ENCODE measurements at regions not wholly inside any gene's neighbourhood (a gene's known extent, or its start where the extent isn't known, plus 50 kb on each side); places are given as distances from the start of the nearest gene placed in this dataset.
"Not testable (repeated sequence)": the region's sequence is repeated elsewhere in the genome, so short reads cannot be mapped to it uniquely, and the experiment has no call there.

DNA sequence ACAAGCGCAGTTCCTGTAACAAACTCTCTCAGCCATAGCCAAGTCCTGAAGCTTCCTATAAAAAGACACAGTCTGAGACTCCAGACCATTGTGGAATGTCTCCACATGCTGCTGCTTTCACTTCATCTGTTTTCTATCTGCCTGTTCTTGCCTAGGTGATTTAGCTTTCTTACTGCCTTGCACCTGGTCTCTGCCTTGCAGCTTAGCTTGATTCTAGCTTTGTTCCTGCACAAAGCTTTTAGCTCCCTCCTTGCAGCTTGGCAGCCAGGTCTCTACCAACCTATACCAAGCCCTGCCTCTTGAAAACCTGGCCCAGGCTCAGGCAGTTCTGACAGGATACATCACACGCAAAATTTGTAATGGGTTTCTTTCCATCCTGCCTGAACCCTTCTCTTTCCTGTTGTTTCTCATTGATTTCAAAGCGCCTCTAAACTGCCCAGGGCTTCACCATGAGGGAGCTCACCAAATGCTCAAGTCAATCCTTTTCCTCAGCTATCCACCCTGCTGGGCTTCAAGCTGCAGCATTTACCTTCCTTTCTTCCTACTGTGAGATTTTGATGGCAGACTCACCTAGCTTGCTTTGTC is 941.3 kb upstream of the NXPH2 start:
- DNase-seq (ENCODE audit: low spot score), result peak; percentile 1

DNA sequence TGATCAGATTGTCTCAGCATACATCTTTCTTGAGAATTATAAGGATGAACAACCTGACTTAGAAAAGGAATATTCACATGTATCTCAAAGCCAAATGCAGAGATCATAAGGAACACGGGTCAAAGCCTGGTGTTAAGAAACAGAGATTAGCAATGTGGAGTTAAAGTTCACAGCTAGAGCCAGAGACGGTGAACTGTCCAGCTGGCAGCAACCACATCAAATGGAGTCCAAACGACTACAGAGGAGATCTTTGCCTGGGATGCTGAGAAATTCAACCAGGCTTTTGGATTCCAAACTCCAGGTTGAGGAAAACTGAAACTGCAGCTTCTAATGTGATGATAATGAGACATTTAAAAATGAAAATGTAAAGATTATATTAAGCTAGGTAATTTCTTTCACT is 939.9 kb upstream of the NXPH2 start:
- no peak for DNase-seq (ENCODE audit: low spot score)

DNA sequence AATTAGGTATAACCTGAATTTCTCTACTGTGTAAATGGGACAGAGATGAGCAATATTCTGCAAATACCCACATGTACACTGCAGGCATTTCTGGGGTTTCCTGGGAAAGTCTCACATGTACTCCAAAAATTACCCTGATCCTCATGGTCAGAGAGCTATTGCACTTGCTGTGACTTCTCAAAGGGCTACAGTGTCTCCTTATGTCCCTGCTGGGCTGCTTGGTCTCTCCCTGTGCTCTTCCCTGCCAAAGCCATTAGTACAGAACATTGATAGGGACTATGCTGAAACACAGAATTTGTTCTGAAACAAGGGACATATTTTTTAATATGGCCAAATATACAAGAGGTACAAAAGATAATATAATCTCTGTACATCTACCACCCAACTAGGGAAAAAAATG is 924.4 kb upstream of the NXPH2 start:
- DNase-seq (ENCODE audit: low spot score), result no peak

DNA sequence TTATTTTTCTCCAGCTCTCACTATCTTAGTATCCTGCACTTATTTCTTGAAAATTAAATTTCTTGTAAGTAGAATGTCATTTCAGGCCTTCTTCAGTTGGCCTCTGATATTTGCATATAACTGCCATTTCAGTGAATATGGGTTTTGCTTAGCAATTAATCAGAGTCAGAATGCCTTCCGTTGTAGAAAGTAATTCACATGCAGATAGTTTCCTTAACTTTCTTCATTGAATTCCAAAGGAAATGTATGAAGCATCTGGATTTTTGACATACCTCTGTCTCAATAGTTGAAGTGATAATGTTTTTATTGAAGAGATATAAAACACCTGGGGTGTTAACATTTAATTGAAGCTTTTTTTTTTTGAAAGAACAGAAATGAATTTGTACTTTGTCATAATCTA is 914.1 kb upstream of the NXPH2 start:
- no peak for DNase-seq (ENCODE audit: low spot score)

DNA sequence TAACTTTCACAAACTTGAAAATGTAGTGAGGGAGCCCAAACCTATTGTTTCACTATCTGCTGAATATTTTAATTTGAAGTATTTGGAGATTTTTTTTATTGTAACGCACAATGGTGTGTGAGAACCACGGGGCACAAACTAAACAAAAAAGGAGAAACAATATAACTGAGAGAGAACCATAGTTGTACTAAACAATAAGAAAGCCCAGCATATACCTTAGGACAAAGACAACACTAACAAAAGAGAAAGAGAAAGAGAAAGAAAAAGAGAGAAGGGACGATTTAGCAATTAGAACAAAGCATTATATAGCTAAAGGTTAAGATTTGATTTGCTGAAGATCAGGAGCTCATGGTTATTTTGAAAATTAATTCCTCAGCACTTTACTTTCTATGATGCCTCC is 906.0 kb upstream of the NXPH2 start:
- DNase-seq (ENCODE audit: low spot score), result no peak

DNA sequence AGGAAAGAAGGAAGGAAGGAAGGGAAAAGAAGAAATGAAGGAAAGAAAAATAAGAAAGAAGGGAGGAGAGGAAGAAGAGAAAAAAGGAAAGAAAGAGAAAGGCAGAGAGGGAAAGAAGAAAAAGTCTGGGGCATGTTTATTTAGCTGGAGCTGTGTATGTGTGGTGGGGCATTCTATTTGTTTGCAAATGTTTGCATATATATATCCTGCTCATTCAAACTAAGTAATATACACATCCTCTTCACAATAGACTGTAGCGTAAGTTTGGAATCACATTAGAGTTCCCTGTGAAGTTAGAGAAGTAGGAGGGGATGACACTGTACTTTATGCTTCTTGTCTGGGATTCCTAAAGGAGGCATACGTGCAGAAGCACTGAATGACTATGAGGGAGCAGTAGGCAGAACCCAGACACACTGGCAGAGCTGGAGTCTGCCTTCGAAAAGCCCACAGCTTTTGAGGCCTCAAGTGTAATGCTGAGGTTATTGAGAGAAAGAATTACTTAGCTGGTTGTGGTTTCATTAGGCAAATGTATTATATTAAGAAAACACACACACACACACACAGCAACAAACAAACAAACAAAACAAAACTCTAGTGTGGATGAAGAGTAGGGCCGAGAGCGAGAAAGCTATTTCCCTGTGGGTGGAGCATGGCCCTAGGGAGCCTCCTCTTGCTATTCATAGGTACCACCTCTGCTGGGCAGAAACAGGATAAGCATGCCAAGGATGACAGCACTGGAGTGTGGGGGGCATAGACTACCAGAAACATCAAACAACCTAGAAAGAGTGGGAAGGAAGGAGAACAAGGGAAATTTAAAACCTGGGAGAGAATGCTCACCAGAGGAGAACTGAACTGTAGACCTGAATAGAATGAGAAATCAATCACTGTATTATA is 905.1 kb upstream of the NXPH2 start:
- no peak for DNase-seq (ENCODE audit: low spot score)

DNA sequence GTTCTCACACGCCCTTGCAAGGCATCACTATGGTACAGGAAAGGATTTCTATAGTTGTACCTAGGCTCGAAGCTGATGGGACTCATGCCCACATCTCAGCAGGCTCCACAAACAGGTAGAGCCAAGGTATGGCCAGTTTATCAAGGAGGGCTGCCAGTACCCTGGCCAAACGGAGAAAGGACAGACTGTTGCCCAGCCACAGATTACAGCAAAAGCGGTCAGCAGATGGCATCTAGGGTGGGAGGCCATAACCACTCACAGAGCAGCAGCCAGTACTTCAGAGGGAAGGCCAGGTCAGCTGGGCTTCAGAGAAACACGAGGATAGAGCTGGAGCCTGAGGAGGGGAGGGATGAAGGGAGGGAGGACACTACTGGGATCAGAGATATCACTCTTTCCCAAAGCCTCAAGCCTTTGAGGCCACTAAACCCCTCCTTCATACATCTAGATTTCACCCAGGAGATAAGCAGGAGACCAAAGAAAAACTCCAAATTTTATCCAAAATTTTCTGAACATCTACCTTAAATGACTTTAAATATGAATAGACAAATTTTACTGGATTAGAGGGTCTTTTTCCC is 904.2 kb upstream of the NXPH2 start:
- no peak for DNase-seq (ENCODE audit: low spot score)

DNA sequence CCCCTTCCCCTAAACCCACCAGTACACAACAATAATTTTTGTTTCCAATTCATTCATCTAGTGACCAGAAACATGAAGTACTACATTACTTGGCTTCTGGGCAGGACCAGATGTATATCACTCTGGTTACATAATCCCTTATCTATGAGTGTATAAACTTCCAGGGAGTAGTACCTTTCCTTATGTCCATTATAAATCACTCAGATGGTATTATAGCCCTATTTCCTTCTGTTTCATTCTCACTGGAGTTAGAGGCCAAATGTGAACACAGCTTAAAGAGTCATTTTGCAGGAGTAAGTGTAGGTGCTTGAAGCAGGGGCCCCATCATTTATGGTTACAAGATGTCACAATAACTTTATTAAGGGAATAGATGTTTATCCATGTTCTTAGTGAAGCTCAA is 894.4 kb upstream of the NXPH2 start:
- no peak for DNase-seq (ENCODE audit: low spot score)

DNA sequence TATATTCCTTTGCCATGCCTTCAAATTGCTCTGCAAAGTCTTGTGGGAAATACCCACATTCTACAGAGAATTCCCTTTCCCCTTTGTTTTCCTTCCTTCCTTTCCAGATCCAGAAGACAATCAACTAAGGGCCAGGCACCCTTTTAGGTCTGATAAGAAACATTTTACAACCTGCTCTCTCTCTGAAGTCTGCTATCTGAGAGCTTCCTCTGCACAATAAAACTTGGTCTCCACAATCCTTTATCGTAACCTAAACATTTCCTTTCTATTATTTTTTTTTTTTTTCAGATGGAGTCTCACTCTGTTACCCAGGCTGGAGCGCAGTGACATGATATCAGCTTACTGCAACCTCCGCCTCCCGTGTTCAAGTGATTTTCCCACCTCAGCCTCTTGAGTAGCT is 893.3 kb upstream of the NXPH2 start:
- not testable (repeated sequence) for DNase-seq (ENCODE audit: low spot score)

DNA sequence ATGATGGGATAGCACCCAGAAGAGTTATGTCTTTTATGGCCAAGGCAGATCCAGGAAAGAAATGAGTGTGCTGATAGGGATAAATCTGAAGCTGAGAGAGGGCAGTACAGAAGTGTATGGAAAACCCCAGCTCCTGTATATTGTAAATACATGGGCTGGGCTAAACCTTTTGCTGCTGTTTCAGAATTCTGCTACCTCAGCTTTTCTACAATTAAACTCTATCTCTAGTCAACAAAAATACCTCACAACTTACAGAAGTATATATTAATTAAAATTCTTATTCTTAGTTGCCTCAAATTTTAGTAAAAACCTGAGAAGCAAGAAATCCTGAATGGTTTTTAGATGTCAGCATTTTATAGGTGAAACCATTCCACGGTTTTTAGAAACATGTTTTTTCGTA is 889.5 kb upstream of the NXPH2 start:
- DNase-seq (ENCODE audit: low spot score), result no peak

DNA sequence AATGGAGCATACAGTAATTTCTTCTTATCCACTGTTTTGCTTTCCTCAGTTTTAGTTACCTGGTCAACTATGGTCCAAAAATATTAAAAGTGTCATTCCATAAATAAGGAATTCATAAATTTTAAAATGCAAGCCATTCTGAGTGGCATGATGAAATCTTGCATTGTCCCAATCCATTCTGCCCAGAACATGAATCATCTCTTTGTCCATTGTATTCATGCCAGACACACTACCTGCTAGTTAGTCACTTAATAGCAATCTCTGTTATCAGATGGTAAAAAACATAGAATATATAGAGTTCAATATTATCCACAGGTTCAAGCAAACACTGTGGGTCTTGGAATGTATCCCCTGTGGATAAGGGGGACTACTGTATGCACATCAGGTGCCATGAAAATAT is 872.2 kb upstream of the NXPH2 start:
- DNase-seq (ENCODE audit: low spot score), result no peak

DNA sequence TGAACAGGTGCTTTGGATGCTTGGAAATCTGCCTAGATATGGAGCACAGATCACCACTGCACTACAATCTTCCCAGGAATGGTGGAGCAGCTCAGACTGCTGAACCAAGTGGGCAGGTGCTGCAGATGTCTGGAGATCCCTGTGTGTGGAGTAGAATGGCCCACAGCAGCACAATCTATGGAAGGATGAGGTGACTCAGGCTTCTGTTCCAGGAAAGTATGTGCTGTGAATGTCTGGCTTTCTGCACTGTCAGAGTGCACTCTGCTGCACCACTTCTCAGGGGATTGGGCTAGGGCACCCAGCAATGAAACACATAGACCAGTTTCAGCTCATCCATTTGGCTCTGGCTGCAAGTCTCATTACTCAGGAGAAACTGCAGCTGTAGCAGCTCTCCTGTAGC is 865.4 kb upstream of the NXPH2 start:
- DNase-seq (ENCODE audit: low spot score), result no peak

DNA sequence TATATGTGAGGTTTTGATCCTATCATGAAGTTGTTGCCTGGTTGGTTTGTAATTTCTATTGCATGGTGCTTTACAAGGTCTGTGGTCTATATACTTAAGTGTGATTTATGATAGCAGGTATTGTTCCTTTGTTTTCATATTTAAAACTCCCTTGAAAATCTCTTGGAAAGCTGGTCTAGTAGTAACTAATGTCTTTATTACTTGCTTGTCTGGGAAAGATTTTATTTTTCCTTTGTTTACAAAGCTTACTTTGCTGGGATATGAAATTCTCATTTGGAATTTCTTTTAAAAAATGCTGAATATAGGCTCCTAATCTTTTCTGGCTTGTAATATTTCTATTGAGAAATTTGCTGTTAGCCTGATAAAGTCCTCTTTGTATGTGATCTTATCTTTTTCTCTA is 862.9 kb upstream of the NXPH2 start:
- DNase-seq (ENCODE audit: low spot score), result no peak

DNA sequence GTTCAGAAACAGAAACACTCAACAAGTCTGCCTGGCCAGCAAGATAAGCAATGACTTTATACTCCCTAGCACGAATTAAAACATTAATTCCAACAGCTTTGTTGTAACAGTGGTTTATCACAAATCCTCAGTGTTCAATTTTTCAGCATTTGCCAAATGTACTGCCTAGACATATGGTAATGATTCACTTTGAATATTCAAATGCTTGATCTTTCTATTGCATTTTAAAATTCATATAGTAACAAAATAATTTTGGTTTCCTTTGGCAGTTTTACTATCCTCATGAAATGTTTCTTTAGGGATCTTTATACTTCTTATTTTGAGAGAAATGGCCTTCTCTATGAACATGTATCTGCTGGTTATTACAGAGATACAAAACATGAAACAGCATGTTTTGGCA is 851.8 kb upstream of the NXPH2 start:
- DNase-seq (ENCODE audit: low spot score), result no peak

DNA sequence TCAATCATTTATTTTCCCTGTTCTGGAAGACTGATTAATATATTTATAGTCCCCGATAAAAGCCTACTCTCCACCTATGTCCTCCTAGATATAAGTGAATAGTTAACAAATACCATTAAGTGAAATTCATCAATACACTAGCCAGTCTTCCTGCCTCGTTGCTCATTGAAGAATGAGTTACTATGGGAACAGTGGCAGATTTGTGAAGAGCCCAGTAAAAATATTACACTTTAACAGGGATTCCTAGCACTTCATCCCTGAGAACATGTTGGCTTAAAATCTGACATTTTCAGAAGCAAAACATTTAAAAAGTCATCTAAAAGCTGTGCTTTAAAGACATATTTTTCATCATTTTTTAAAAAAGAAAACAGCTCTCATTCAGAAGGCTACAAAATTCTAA is 848.7 kb upstream of the NXPH2 start:
- DNase-seq (ENCODE audit: low spot score), result no peak

DNA sequence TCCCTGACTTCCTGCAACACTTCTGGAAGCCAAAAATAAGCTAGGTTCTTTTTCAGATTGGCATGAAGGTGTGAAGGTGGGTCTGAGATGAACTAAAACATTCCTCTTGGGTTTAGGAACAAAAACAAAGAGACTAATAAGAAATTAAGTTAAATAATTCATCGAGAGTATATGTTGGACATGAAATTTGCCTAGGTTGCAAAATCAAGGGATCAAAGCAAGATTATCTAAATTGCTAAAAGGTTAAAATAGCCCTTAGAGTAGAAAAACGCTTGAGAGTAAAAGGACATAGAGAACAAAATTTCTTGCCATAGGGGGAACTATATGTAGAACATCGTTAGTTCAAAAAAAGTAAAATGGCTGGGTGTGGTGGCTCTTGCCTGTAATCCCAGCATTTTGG is 845.9 kb upstream of the NXPH2 start:
- DNase-seq (ENCODE audit: low spot score), result no peak

DNA sequence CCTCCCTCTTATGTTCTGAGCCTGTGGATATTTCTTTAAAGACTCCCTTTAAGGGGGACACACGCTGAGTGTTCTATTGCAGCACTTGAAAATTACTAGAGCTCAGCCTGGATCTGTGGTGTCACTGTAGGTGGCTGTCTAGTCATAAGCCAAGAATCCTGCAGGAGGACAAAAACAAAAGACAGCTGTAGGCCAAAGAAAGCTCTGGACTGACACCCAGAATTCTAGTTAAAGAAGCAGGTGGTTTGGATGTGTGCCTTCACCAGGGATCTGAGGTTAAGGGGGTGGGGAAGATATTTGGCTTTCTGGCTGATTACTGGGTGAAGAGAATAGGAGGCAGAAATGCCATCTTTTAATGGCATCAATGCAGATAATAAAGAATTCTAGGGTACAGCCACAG is 842.5 kb upstream of the NXPH2 start:
- DNase-seq (ENCODE audit: low spot score), result no peak

DNA sequence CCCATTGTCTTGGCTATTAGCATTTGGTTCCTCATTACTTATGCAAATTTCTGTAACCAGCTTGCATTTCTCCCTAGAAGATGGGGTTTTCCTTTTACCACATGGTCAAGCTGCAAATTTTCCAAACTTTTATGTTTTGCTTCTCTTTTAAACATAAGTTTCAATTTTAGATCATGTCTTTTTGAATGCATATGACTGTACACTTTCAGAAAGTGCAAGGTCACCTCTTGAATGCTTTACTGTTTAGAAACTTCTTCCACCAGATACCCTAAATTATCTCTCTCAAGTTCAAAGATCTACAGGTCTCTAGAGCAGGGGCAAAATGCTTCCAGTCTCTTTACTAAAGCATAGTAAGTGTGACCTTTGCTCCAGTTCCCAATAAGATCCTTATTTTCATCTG is 837.6 kb upstream of the NXPH2 start:
- DNase-seq (ENCODE audit: low spot score), result no peak

DNA sequence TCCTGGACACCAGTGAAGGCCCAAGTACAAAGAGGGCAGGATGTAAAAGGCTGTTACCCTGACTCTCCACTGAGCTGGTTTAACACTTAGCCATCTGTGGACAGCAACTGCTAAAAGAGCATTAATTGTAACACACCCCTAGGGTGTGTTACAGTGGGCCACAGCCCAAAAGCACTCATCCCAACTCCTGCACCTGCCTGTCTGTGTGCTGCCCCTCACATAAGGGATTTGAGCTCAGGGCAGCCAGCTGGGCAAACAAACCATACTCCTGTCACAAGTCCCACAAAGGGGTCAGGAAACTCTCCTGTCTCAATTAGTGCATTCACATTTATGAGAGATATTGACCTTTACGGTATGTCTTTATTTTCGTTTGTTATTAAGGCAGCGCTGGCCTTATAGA is 833.1 kb upstream of the NXPH2 start:
- DNase-seq (ENCODE audit: low spot score), result no peak

DNA sequence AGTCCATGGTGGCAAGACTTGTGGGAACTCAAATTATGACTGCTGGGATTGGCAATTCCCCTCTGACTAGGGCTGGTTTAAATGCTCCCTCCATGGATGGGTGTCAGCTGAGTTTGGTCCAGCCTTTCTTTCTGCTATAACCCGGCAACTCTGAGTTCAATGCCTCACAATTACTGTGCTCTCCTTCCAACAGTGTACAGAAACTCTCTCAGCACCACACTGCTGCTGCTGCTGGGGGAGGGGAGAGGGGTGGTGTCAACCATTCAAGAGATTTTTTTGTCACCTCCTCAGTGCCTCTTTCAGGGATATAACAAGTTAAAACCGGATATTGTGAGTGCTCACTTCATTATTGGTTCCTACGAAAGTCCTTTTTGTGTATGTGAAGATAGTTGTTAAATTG is 830.3 kb upstream of the NXPH2 start:
- no peak for DNase-seq (ENCODE audit: low spot score)

DNA sequence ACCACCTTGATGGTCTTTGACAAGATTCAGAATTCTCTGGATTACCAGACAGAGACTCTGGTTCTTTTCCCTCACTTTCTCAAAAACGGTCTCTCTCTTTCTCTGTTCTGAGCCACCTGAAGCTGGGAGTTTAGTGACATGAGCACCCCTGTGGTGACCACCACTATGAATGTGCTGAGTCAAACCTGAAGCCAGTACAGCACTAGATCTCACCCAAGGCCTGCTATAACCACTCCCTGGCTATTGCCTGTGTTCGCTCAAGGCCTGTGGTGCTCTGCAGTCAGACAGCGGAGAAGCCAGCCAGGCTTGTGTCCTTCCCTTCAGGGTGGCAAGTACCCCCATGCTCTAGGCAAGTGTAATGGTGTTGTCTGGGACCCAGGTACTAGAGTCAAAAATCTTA is 828.9 kb upstream of the NXPH2 start:
- DNase-seq (ENCODE audit: low spot score), result no peak

DNA sequence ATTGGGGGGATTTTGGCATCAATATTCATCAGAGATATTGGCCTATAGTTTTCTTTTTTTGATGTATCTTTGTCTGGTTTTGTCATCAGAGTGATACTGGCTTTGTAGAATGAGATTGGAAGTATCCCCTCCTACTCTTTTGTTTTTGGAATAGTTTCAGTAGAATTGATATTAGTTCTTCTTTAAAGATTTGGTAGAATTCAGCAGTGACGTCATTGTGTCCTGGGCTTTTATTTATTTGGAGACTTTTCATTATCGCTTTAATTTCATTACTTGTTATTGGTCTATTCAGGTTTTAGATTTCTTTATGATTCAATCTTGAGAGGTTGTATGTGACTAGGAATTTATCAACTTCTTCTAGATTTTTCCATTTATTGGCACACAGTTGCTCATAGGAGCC is 825.5 kb upstream of the NXPH2 start:
- DNase-seq (ENCODE audit: low spot score), result no peak

DNA sequence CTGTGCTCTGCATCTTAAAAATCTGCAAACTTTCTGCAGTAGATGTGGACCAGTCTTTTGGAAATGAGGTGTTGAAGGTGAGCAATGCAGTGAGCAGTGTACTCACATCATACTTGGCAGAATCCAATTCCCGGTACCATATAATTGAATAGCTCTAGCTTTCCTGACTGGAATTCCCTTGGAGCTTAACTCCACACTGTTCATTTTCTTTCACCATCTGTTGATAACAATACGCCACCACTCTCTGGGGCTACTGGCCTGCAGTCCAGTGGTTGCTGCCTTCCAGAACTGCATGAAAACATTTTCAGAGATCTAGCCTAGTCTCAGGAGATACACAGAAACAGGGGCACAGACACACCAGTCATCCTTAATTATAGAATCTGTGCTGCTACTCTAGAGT is 820.0 kb upstream of the NXPH2 start:
- DNase-seq (ENCODE audit: low spot score), result no peak
